Tibial nerve (tissue), 4 donors: ENCODE measurements at regions not wholly inside any gene's neighbourhood (a gene's known extent, or its start where the extent isn't known, plus 50 kb on each side); places are given as distances from the start of the nearest gene placed in this dataset.

ENCODE experiments used
- CTCF ChIP-seq, 5 experiments: fragments of 200-600 bp in 3 of 5; fragments of 450-650 bp in 2 of 5; sonication (generic) in 3 of 5; IDR thresholded peaks; one replicate each; pipeline ENCODE4 v1.5.1; 2016 to 2019; ENCODE audit warnings: antibody characterized with exemption in 5 of 5, mild to moderate bottlenecking in 3 of 5, moderate library complexity in 2 of 5
- EP300 ChIP-seq, 2 donors: sonication (generic); formaldehyde crosslinking; IDR thresholded peaks; one replicate each; pipeline ENCODE4 v1.6.1; 2017; ENCODE audit warnings: antibody characterized with exemption in 2 of 2, mild to moderate bottlenecking in 1 of 2
- POLR2A ChIP-seq, 2 donors: fragments of 450-650 bp; IDR thresholded peaks; one replicate each; pipeline ENCODE4 v1.6.1; 2017; ENCODE audit warnings: antibody characterized with exemption in 2 of 2, mild to moderate bottlenecking in 2 of 2, moderate library complexity in 2 of 2

- TF ChIP-seq CTCF (IDR thresholded peaks at IDR 0.05) (no peak), POLR2A (IDR thresholded peaks at IDR 0.05) (no peak), EP300 (IDR thresholded peaks at IDR 0.05) (no peak)
Observed at GRCh38 chr18:78758496-78758895, 221.1 kb upstream of the SALL3 start.
